ENCODE measurements at regions not wholly inside any gene's neighbourhood (a gene's known extent, or its start where the extent isn't known, plus 50 kb on each side); places are given as distances from the start of the nearest gene placed in this dataset.

DNA sequence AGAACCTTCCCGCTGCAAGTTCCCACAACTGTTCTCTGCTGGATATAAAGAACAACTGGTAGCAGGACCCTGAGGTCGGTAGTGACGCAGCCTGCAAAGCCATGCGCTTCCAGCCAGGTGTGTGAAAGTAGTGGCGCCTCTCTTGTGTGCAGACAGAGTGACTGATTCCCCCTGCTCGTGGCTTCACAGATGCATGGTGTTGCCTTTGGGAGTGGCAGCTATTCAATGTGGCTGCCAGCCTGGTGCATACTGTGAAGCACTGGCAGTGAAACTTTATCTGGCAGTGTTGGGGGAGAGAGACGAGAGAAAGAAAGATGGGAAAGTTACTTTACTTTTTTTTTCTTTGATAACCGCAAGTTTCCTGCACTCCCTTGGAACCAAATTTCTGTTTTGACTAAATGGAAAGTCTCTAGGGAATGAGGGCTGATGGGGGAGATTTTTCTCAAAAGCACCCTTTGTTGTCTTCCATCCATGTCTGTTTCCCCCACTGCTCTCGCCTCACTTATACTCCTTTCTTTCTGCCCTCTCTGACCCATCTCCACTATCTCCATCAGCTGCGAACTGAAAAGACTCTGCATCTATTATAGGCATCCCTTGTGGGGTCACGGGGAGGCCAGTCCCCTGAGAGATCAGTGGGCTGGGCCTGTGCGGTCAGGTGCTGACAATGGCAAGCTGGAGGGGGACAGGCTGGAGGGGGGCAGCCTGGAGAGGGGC lies 90.0 kb upstream of the TNP1 start:
- TF ChIP-seq, protein P1, sequence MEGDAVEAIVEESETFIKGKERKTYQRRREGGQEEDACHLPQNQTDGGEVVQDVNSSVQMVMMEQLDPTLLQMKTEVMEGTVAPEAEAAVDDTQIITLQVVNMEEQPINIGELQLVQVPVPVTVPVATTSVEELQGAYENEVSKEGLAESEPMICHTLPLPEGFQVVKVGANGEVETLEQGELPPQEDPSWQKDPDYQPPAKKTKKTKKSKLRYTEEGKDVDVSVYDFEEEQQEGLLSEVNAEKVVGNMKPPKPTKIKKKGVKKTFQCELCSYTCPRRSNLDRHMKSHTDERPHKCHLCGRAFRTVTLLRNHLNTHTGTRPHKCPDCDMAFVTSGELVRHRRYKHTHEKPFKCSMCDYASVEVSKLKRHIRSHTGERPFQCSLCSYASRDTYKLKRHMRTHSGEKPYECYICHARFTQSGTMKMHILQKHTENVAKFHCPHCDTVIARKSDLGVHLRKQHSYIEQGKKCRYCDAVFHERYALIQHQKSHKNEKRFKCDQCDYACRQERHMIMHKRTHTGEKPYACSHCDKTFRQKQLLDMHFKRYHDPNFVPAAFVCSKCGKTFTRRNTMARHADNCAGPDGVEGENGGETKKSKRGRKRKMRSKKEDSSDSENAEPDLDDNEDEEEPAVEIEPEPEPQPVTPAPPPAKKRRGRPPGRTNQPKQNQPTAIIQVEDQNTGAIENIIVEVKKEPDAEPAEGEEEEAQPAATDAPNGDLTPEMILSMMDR (IDR thresholded peaks at IDR 0.05; ENCODE audit: low read depth, low read length, poor library complexity, severe bottlenecking): no peak
- TF ChIP-seq EZH2phosphoT487 (IDR thresholded peaks at IDR 0.05; ENCODE audit: borderline replicate concordance, low read length): no peak

All from DOHH2 (cell line).